ENCODE measurements at regions not wholly inside any gene's neighbourhood (a gene's known extent, or its start where the extent isn't known, plus 50 kb on each side); places are given as distances from the start of the nearest gene placed in this dataset.

DNA sequence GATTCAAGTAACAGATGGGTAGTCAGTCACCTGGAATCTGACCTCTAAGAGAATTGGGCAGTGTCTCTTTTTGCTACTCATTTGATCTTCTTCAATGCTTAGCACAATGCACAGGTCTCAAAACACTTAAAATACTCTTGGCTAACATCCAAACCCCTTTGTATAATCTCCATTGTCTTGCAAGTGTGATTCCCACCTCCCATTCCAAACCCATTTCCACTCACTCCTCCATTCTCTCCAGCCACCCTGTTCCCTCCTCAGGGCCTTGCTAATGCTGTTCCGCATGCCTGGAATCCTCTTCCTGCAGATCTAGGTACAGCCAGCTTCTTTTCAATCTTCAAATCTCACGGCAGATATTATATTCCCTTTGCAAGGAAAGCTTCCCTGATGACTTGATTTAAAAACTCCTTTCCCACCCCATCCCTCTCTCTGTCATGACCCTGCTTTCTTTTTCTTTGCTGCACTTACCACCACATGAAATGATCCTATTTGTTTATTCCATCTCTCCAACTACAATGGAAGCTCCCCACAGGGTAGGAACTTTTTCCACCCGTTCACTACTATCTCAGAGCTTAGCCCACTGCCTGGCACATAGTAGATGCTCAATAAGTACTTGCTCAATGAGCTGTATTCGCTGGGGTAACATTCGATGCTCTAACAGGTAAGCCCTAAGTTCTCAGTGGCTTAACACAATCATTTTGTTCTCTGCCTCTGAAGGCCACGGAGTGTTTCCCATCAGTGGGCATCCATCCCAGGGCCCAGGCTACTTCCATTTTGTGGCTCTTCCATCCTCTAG is 121.7 kb downstream of the MN1 start:
- no peak for DNase-seq

DNA sequence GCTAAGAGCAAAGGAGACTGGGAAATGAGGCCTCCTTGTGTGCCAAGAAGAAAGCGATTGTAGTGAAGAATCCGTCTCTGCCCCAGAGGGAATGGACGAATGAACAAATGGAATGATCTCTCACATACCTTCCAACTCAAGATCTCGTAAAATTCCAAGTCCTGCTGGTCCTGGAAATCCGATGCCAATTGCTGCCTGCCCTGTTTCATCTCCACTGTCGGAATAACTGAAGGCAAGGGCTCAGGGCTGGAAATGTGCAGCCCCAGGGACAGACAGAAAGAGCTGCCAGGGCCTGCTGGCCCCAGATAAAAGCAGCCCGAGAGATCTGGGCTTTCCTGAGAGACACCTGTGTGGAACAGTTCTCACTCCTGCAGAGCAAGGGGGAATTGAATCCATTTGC is 120.9 kb downstream of the MN1 start:
- no peak for DNase-seq

DNA sequence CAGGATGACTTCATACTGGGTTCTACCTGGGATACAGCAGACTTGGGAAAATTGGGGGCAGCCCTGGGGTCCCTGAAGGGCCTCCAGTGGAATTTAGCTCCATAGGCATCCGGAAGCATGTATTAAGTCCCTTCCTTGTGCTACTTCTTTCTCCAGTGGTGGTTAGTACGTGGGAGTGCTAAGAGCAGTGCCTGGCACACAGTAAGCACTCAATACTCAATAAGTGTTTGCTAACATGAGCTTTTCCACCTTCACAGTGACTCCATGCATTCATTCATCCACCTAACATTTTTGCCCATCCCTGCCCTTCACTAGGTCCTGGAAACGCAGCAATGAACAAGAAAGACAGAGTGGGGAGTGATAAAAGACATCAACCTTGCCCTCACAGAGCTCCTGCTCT is 120.5 kb downstream of the MN1 start:
- no peak for DNase-seq

DNA sequence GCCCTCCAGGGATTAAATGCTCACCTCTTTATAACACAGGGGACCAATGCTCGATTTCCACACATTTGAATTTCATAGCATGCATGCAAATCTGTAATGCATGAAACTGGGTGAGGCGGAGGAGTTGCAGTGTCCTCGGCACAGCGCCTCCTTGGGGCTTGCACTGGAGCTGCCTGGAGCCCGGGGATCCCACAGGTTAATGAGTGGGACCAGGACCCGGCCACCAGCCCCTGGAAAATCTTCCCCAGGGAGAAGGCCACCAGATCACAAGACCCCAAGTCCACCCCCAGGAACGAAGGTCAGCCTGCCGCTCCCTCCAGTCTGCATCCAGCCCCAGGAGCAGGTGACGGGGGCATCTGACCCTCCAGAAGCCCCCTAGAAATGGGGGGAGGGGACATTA is 119.1 kb downstream of the MN1 start:
- DNase-seq, result peak; percentile 56

DNA sequence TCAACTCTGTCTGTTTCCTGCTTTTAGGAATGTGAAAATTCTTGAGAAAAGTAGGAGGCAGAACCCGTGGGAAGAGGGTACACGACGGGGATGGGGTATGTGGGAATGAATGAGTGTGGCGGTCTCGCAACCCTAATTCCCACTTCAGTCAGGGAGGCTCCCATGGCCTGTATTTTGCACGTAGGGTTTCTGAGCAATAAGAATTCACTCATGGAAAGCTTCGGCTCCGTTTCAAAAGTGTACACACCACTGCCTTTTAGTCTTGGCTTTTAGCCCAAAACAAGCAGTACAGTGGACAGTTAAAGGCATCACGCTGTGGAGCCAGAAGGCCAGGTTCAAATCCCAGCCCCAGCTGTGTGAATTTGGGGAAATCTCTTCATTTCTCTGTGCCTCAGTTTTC is 116.7 kb downstream of the MN1 start:
- DNase-seq, result no peak

DNA sequence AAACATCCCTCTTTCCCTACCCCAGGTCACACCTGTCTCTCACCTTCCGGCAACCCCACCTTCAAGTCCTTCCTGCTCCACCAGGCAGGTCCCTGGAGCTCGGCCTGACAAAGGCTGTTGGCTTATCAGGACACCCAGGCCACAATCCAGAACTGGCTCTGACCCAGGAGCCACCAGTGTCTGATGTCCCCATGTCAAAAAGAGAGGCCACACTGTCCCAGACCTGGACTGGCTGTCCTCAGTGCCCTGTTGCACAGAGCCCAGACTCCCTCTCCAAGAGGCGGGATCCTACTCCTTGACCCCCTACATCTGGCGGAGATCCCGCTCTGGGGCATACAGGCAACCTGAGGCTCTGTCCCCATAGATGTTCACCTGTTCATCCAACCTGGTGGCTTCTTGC is 116.0 kb downstream of the MN1 start:
- no peak for DNase-seq

DNA sequence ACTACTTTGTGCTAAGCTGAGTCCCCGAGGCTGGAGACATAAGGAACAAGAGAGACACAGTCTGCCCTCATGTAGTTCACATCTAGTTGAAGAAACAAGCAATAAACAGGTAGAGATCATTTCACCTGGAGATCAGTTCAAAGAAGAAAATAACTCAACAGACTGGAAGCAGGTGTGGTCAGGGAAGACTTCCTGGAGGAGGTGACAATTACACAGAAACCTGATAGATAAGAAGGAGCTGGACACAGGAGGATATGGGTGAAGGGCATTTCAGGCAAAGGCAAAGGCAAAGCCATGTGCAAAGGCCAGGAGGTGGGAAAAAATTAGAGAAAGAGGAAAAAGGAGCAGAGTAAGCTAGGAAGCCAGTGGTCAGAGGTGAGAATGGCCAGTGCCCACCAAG is 115.6 kb downstream of the MN1 start:
- DNase-seq, result no peak

DNA sequence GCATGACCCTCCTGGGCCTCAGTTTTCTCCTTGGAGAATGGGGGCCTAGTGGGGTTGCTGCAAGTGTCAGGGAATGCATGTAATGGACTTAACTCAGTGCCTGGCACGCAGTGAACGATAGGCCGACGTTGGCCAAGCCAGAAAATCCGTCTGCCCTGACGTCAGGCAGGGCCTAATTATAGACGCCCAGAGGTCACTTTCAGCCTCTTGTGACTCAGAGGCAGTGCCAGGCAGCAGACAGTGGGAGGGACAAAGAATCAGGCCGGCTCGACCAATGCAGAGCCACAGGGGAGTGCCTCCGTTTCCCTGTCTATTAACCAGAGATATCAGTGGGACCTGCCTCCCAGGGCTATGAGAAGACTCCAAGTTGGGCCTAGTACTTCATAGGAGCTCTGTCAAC is 115.0 kb downstream of the MN1 start:
- peak; percentile 59 for DNase-seq

DNA sequence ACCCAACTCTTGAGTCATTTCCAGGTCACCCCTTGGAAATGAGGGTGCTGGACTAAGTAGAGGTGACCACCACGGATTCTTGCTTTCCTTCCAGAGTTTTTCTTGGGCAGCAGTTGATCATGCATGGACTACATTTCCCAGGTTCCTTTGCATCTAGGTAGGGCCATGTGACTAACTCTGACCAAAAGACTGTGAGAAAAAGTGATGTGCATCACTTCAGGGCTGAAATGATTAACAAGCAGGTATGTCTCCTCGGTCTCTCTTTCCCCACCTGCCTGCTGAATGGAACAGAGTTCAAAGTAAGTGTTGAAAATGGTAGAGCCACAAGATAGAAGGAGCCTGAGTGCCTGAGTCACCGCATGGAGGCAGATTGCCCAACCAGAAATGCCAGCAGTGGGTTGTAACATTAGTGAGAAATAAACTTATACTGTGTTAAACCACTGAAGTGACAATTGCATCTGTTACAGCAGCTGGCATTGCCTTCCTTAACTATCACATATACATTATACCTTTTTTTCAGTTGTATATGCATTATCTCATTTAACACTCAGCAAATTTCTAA is 113.5 kb downstream of the MN1 start:
- no peak for DNase-seq

DNA sequence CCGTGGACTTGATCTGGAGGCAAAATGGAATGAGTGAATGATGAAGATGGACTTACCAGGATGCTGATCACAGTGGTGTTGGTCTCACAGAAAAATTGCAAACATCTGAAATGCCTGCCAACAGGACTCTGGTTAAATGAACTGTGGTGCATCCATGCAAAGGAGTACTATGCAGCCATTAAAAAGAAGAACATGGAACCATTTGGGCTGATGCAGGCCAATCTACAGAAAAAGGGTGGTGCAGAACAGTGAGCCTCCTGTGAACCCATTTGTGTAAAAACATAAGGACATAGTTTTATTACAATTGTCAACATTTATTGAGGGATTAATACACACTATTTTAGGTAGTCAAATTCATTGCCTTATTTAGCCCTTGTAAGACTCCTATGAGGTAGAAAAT is 111.9 kb downstream of the MN1 start:
- DNase-seq, result no peak

DNA sequence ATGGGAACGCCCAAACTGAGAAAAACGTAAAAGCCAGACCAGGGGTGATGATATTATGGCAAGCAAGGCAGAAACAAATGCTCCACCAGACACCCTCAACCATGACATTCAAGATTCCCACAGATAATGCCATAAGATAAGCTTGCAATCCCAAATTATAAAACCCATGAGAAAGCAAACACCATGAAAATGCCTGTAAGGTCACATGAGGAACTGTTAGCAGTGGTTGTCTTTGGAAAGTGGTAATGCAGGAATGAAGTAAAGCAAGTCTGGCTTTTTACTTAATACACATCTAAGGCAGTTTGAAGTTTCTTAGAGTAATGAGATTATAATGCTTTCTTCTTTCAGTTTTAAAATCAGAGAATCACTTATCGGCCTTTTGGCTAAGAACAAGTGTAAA is 111.0 kb downstream of the MN1 start:
- no peak for DNase-seq

DNA sequence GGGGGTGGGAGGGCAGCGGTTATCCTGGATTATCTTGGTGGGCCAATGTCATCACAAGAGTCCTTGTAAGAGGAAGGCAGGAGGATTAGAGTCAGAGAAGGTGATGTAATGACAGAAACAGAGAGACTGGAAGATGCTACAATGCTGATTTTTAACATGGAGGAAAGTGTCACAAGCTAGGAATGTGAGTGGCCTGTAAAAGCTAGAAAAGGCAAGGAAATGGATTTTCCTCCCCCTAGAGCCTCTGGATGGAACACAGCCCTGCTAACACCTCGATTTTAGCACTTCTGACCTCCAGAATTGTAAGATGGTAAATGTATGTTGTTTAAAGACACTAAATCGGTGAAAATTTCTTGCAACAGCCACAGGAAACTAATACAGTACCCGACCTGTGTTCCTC is 109.3 kb downstream of the MN1 start:
- no peak for DNase-seq

DNA sequence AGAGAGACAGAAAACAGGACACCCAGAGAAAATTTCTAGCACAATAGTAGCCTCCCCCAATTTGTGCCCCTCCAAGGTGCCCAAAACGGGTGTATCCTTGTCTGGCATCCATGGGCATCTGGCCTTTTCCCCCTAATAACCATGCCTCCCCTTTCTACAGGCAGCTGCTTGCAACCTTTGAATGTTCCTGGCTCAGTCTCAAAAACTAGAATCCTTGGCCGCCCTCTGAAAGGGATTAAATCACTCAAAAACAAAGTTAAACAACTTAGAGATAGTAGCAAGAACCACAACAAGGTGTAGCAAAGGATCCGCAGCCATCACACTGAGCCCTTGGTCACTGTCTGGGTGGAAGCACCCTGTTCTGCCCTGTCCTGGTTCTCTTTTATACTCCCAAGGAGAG is 105.6 kb downstream of the MN1 start:
- no peak for DNase-seq

DNA sequence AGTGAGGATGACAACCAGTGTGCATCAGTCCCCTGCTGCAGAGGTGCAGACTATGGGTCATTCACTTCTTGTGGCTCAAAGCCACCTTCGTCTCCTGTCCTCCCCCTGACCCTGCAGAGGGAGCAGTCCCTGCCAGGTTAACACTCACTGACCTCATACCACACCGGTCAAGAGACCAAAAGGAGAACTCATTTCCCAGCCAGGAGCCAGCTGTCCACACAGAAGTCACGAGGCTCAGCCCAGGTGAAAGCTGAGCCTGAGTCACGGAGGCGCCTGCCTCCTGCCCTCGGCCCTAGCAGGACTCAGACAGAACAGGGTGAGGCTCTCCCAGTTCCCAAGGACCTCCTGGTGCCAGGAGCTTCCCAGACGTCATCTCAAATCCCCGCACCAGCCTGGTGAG is 103.7 kb downstream of the MN1 start:
- no peak for DNase-seq

Measured in eye (tissue), 1 donor.